Small intestine (tissue), 7 donors: ENCODE measurements at regions not wholly inside any gene's neighbourhood (a gene's known extent, or its start where the extent isn't known, plus 50 kb on each side); places are given as distances from the start of the nearest gene placed in this dataset.
A peak's percentile ranks its signal among the peaks of the same experiment; 100 is the strongest.
"Not testable (repeated sequence)": the region's sequence is repeated elsewhere in the genome, so short reads cannot be mapped to it uniquely, and the experiment has no call there.

ENCODE experiments used
- DNase-seq, 2 donors: peaks; one replicate each; pipeline versions ENCODE4 v3.0.0 to v3.0.0-alpha.2; 2013
- FAIRE-seq: peaks from 2 replicates; lab custom pipeline; 2012; peaks lifted over from hg19 to GRCh38; lab: Jason Lieb, UNC
- H3K27ac ChIP-seq, 3 donors: one replicate each; pipeline ENCODE4 v1.5.1; 2013; ENCODE audit warnings: low read length in 2 of 3, mild to moderate bottlenecking in 2 of 3, control low read depth in 1 of 3, inconsistent platforms in 1 of 3, low read depth in 1 of 3, moderate library complexity in 1 of 3
- H3K27me3 ChIP-seq, 3 donors: one replicate each; pipeline ENCODE4 v1.6.1; 2013; ENCODE audit warnings: low read length in 3 of 3, inconsistent platforms in 1 of 3; ENCODE audit not compliant: control insufficient read depth in 3 of 3, insufficient read depth in 3 of 3
- H3K36me3 ChIP-seq, 3 donors: one replicate each; pipeline ENCODE4 v1.6.1; 2013; ENCODE audit warnings: low read length in 3 of 3, inconsistent platforms in 1 of 3, low read depth in 1 of 3, mild to moderate bottlenecking in 1 of 3, moderate library complexity in 1 of 3; ENCODE audit not compliant: control insufficient read depth in 3 of 3, insufficient read depth in 2 of 3
- H3K4me1 ChIP-seq, 3 donors: one replicate each; pipeline ENCODE4 v1.6.1; 2013; ENCODE audit warnings: low read length in 2 of 3, inconsistent platforms in 1 of 3, low read depth in 1 of 3, mild to moderate bottlenecking in 1 of 3, moderate library complexity in 1 of 3; ENCODE audit not compliant: control insufficient read depth in 3 of 3, insufficient read depth in 2 of 3
- H3K4me3 ChIP-seq, 3 donors: one replicate each; pipeline ENCODE4 v1.5.1; 2013; ENCODE audit warnings: low read length in 3 of 3, control low read depth in 1 of 3, inconsistent platforms in 1 of 3, low read depth in 1 of 3, mild to moderate bottlenecking in 1 of 3, moderate library complexity in 1 of 3
- H3K9me3 ChIP-seq, 2 donors: one replicate each; pipeline ENCODE4 v1.6.1; 2013; ENCODE audit warnings: low read depth in 1 of 2, low read length in 1 of 2; ENCODE audit not compliant: control insufficient read depth in 2 of 2, insufficient read depth in 1 of 2
- WGBS, 3 donors: extraction: QIAGEN DNeasy Blood & Tissue Kit; methylation state at CpG; one replicate each; pipeline ENCODE4 v1.1.7; 2013; 5-methylcytosine and 5-hydroxymethylcytosine counted together
- donor health status: healthy with polysubstance abuse.
- donor health status: control.
- donor health status: control.
- donor health status: Bipolar disorder and iron deficiency.
- donor health status: healthy.

DNA sequence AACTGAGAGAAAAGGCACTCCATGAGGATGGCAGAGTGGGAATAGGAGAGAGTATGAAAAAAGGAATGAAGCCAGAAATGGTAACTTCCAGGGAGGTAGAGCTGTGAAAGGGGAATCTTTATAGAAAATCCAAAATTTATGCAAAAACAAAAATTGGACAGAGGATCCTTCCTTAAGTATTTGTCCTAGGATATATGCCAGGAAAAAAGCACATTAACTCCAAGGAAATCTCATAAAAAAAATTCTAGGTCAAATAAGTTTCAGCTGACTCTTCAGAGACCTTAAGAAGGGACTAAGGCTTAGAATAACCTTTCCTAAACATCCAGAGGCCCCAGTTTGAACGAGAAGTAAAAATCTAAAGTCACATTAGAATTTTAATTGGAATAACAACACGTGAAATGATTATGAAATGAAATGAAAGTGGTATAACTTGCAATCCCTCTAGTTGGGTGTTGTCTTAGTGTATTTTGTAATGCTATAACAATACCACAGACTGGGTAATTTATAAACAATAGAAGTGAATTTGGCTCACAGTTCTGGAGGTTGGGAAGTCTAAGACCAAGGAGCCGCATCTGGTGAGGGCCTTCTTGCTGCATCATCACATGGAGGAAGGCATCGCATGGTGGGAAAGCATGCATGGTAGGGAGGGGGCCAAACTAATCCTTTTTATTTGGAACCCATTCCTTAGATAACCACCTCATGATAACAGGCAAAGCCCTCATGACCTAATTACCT, 145.4 kb upstream of the RXFP1 start:
- FAIRE-seq, result no peak
- H3K27me3 ChIP-seq, result peaks cover 0 to 2% (median 0%) of the 10 kb centered on the region in 3 donors
- WGBS, 3 donors, result 72 to 78% (median 75%) methylated on average over 4 of the region's 4 CpGs

DNA sequence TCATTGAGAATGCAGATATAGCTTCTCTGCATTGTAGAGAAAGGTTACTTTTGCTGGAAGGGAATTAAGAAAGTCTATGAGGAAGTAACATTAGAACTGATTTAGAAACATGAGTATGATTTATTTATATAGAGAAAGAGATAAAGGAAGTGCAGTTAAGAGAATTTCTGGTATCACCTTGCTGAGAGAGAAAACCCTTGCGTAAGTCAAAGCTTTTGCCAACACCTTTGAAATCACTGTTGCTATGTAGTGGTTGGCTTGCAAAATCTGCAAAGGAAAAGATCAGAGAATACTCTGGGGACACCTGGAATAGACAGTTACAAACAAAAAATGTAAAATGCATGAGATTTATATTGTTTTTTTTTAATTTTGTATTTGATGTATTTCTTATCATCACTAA, 137.3 kb upstream of the RXFP1 start:
- Histone ChIP-seq H3K4me1 (no peaks in the 10 kb centered on the region), H3K9me3 (no peaks in the 10 kb centered on the region), H3K4me3 (no peak overlapping the region), H3K27ac (no peak overlapping the region), H3K36me3 (no peaks in the 10 kb centered on the region), H3K27me3 (peaks cover 0 to under 1% (median 0%) of the 10 kb centered on the region in 3 donors)
- FAIRE-seq (no peak), DNase-seq (no peak)
- 72 to 93% (median 88%) methylated on average over 1 of the region's 1 CpG for WGBS, 3 donors

More for the DNA sequence above, 145.4 kb upstream of the RXFP1 start:
- Histone ChIP-seq H3K4me3 (no peak overlapping the region), H3K9me3 (no peaks in the 10 kb centered on the region), H3K27ac (no peak overlapping the region), H3K4me1 (no peaks in the 10 kb centered on the region), H3K36me3 (no peaks in the 10 kb centered on the region)
- DNase-seq, result no peak

DNA sequence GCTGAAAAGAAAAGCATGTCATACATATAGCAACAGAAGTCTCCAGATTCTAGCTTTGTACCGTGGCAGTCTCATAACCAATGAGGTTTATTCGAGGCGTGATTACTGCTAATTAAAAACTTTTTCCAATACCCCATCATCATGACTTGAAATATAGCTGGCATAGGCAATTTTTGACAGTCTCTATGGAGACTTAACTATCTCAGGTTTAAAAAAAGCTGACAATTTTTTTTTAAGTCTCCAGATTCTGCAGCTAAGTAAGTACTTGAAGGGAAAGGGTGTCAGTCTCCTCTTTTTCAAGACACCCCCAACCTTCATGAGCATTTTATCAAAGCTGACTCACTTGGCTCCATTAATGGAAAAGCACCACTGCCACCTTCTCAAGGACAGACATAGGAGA, 126.3 kb upstream of the RXFP1 start:
- no peaks in the 10 kb centered on the region for H3K27me3 ChIP-seq
- DNase-seq (no peak), FAIRE-seq (no peak)
- no peak overlapping the region for H3K4me3 ChIP-seq
- no peaks in the 10 kb centered on the region for H3K9me3 ChIP-seq
- H3K4me1 ChIP-seq, result no peaks in the 10 kb centered on the region
- H3K27ac ChIP-seq, result no peak overlapping the region
- 84 to 88% (median 88%) methylated on average over 3 of the region's 3 CpGs for WGBS, 3 donors
- H3K36me3 ChIP-seq, result no peaks in the 10 kb centered on the region

DNA sequence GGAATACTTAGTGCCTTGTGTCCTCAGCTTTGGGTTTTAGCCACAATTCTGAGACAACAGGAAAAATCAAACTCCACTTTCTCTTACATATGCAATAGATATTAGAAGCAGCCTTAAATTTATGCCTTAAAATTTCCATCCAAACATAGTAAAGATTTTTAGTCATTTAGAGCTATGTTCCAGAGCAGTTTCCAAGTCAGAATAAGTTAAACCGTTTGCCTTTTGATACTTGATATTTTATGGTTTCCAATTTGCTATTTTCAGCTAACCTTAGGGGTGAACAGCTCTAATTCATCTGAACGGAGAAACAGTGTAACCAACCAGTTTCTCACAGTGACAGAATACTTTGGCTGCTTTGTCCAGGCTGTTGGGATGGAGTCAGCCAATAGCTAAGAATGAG, 125.8 kb upstream of the RXFP1 start:
- no peak for FAIRE-seq
- WGBS, 3 donors, result 66 to 72% (median 70%) methylated on average over 2 of the region's 2 CpGs
- Histone ChIP-seq H3K27me3 (no peaks in the 10 kb centered on the region), H3K9me3 (no peaks in the 10 kb centered on the region), H3K36me3 (no peaks in the 10 kb centered on the region), H3K4me3 (no peak overlapping the region), H3K4me1 (no peaks in the 10 kb centered on the region), H3K27ac (no peak overlapping the region)
- DNase-seq, result no peak

DNA sequence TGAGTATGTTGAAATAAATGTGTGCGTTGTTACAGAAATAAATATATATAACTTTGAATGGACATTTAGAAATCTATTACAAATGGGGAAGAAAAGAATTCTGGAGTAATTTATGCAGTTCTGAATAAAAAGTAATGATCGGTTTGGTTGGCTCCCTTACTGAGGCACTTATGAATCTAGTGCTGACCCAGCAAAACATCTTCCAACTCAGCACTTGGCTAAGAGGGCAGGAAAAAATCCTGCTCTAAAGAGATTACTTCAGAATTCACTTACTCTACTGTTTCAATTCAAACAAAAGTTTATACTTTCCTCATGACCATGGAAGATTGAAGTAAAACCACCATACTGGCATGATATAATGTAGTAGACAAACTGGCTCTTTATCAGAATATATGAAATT, 123.9 kb upstream of the RXFP1 start:
- 77 to 100% (median 96%) methylated on average over 2 of the region's 2 CpGs for WGBS, 3 donors
- FAIRE-seq, result no peak
- H3K27ac ChIP-seq, result no peak overlapping the region
- H3K9me3 ChIP-seq, result no peaks in the 10 kb centered on the region
- H3K4me1 ChIP-seq, result no peaks in the 10 kb centered on the region
- no peak overlapping the region for H3K4me3 ChIP-seq
- no peaks in the 10 kb centered on the region for H3K27me3 ChIP-seq
- no peaks in the 10 kb centered on the region for H3K36me3 ChIP-seq
- no peak for DNase-seq

DNA sequence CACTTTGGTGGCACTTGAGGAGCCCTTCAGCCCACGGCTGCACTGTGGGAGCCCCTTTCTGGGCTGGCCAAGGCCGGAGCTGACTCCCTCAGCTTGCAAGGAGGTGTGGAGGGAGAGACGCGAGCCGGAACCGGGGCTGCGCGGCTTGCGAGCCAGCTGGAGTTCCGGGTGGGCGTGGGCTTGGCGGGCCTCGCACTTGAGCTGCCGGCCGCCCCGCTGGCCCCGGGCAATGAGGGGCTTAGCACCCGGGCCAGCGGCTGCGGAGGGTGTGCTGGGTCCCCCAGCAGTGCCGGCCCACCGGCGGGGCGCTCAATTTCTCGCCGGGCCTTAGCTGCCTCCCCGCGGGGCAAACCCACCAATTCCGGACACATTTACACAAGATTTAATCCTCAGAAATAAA, 113.7 kb upstream of the RXFP1 start:
- WGBS, 3 donors, result 94 to 99% (median 95%) methylated on average over 24 to 29 of the region's 29 CpGs
- H3K27ac ChIP-seq, DNase-seq, H3K36me3 ChIP-seq, H3K4me3 ChIP-seq, H3K27me3 ChIP-seq, H3K9me3 ChIP-seq, H3K4me1 ChIP-seq, FAIRE-seq: not testable (repeated sequence)

DNA sequence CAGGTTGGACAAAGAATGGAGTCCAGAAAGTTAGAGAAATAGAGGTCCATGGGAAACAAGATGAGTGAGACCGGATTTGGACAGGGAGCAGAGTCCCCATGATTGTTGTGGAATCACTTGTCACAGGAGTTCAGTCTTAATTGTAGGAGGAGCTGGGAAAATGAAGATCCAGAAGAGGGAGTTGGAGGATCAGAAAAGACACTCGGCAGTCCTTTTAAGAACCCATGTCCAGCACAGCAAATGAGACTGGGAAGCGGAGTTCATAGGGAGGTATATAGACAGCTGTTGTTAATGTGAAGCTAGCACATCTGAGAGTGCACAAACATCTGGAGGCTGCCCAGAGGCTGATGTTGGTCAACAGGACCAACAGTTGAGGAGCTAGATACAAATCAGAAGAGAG, 111.4 kb upstream of the RXFP1 start:
- 76 to 86% (median 81%) methylated on average over 3 of the region's 3 CpGs for WGBS, 3 donors
- no peaks in the 10 kb centered on the region for H3K9me3 ChIP-seq
- no peaks in the 10 kb centered on the region for H3K36me3 ChIP-seq
- no peak overlapping the region for H3K4me3 ChIP-seq
- H3K27ac ChIP-seq, result no peak overlapping the region
- DNase-seq (peak in 1 of 2 donors; percentile 6), FAIRE-seq (no peak)
- H3K4me1 ChIP-seq, result no peaks in the 10 kb centered on the region
- H3K27me3 ChIP-seq, result peaks cover 0 to 5% (median 0%) of the 10 kb centered on the region in 3 donors

DNA sequence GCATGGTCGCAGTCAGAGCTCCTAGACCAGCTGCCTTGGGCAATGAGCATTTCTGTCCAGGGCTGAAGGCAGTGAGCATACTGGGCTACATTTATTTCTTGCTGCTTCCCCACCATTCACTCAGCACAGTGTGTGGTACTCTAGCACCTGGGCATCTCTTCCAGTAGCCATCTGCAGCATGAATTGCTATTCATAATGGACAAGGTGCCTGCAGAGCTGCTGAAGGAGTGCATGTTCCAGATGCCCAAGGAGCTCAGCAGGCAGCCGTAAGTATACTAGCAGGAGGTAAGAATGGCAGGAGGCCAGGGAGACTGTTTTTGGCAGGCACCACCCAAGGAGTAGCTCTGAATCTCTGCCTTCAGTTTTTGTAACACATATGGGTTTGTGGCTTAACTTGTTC, 110.4 kb upstream of the RXFP1 start:
- Histone ChIP-seq H3K36me3 (no peaks in the 10 kb centered on the region), H3K4me1 (no peaks in the 10 kb centered on the region), H3K9me3 (no peaks in the 10 kb centered on the region), H3K27ac (no peak overlapping the region), H3K4me3 (no peak overlapping the region), H3K27me3 (peaks cover 0 to 5% (median 0%) of the 10 kb centered on the region in 3 donors)
- no peak for FAIRE-seq
- DNase-seq, result no peak
- 54 to 70% (median 65%) methylated on average over 2 of the region's 2 CpGs for WGBS, 3 donors

DNA sequence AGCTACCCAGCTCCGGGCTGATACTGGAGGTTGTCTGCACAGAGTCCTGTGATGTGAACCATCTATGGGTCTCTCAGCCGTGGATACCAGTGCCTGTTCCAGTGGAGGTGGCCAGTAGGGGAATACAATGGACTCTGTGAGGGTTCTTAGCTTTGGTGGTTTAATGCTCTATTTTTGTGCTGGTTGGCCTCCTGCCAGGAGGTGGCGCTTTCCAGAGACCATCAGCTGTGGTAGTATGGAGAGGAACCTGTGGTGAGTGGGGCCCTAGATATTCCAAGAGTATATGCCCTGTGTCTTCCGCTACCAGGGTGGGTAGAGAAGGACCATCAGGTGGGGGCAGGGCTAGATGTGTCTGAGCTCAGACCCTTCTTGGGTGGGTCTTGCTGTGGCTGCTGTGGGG, 103.0 kb upstream of the RXFP1 start:
- H3K27me3 ChIP-seq, H3K36me3 ChIP-seq, H3K4me1 ChIP-seq, H3K9me3 ChIP-seq, FAIRE-seq, DNase-seq, H3K4me3 ChIP-seq, H3K27ac ChIP-seq: not testable (repeated sequence)
- 85 to 89% (median 87%) methylated on average over 4 of the region's 4 CpGs for WGBS, 3 donors
